Small intestine (tissue), 7 donors: ENCODE measurements at regions not wholly inside any gene's neighbourhood (a gene's known extent, or its start where the extent isn't known, plus 50 kb on each side); places are given as distances from the start of the nearest gene placed in this dataset.
A peak's percentile ranks its signal among the peaks of the same experiment; 100 is the strongest.
"Not testable (repeated sequence)": the region's sequence is repeated elsewhere in the genome, so short reads cannot be mapped to it uniquely, and the experiment has no call there.

ENCODE experiments used
- DNase-seq, 2 donors: peaks; one replicate each; pipeline versions ENCODE4 v3.0.0 to v3.0.0-alpha.2; 2013
- FAIRE-seq: peaks from 2 replicates; lab custom pipeline; 2012; peaks lifted over from hg19 to GRCh38; lab: Jason Lieb, UNC
- H3K27ac ChIP-seq, 3 donors: one replicate each; pipeline ENCODE4 v1.5.1; 2013; ENCODE audit warnings: low read length in 2 of 3, mild to moderate bottlenecking in 2 of 3, control low read depth in 1 of 3, inconsistent platforms in 1 of 3, low read depth in 1 of 3, moderate library complexity in 1 of 3
- H3K27me3 ChIP-seq, 3 donors: one replicate each; pipeline ENCODE4 v1.6.1; 2013; ENCODE audit warnings: low read length in 3 of 3, inconsistent platforms in 1 of 3; ENCODE audit not compliant: control insufficient read depth in 3 of 3, insufficient read depth in 3 of 3
- H3K36me3 ChIP-seq, 3 donors: one replicate each; pipeline ENCODE4 v1.6.1; 2013; ENCODE audit warnings: low read length in 3 of 3, inconsistent platforms in 1 of 3, low read depth in 1 of 3, mild to moderate bottlenecking in 1 of 3, moderate library complexity in 1 of 3; ENCODE audit not compliant: control insufficient read depth in 3 of 3, insufficient read depth in 2 of 3
- H3K4me1 ChIP-seq, 3 donors: one replicate each; pipeline ENCODE4 v1.6.1; 2013; ENCODE audit warnings: low read length in 2 of 3, inconsistent platforms in 1 of 3, low read depth in 1 of 3, mild to moderate bottlenecking in 1 of 3, moderate library complexity in 1 of 3; ENCODE audit not compliant: control insufficient read depth in 3 of 3, insufficient read depth in 2 of 3
- H3K4me3 ChIP-seq, 3 donors: one replicate each; pipeline ENCODE4 v1.5.1; 2013; ENCODE audit warnings: low read length in 3 of 3, control low read depth in 1 of 3, inconsistent platforms in 1 of 3, low read depth in 1 of 3, mild to moderate bottlenecking in 1 of 3, moderate library complexity in 1 of 3
- H3K9me3 ChIP-seq, 2 donors: one replicate each; pipeline ENCODE4 v1.6.1; 2013; ENCODE audit warnings: low read depth in 1 of 2, low read length in 1 of 2; ENCODE audit not compliant: control insufficient read depth in 2 of 2, insufficient read depth in 1 of 2
- WGBS, 3 donors: extraction: QIAGEN DNeasy Blood & Tissue Kit; methylation state at CpG; one replicate each; pipeline ENCODE4 v1.1.7; 2013; 5-methylcytosine and 5-hydroxymethylcytosine counted together
- donor health status: healthy with polysubstance abuse.
- donor health status: control.
- donor health status: control.
- donor health status: Bipolar disorder and iron deficiency.
- donor health status: healthy.

GRCh38 chr21:35561116-35561515 is 499.2 kb downstream of the SETD4 start:
- Histone ChIP-seq H3K36me3 (no peaks in the 10 kb centered on the region), H3K4me1 (no peaks in the 10 kb centered on the region), H3K4me3 (no peak overlapping the region), H3K9me3 (no peaks in the 10 kb centered on the region), H3K27ac (no peak overlapping the region), H3K27me3 (no peaks in the 10 kb centered on the region)
- WGBS, 3 donors: 86 to 87% (median 87%) methylated on average over 4 of the region's 4 CpGs
- DNase-seq: no peak
- FAIRE-seq: no peak

GRCh38 chr21:35559829-35560225 is 500.5 kb downstream of the SETD4 start:
- Histone ChIP-seq H3K4me3 (no peak overlapping the region), H3K9me3 (no peaks in the 10 kb centered on the region), H3K27me3 (no peaks in the 10 kb centered on the region), H3K36me3 (no peaks in the 10 kb centered on the region), H3K4me1 (no peaks in the 10 kb centered on the region), H3K27ac (no peak overlapping the region)
- 57 to 70% (median 66%) methylated on average over 2 of the region's 2 CpGs for WGBS, 3 donors
- DNase-seq: no peak
- no peak for FAIRE-seq

DNA sequence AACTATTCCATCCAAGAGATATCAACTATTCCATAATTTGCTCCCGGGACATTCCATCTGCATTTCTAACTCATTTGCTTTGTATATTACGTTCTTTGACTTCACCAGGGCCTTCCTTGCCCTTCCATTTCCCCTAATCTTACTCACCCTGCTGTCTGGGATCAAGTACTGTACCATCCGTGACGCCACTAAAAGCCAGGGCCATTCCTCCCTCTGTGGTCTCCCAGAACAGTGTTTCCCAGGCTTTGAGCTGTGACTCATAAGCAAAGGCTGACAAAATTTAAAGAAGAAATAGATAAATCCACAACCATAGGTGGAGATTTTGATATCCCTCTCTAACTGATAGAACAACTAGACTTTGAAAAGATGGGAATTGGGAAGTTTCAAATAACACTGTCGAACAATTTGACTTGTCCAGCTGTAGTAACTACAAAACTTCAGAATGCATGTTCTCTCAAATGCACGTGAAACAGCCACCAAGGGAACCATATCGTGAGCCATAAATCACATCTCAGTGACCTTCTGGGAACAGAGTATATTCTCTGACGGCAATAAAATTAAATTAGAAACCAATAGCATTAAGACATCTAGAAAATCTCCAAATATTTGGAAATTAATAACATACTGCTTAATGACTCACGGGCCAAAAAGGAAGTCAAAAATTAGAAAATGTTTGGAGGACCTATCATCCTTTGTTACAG is 501.0 kb downstream of the SETD4 start:
- FAIRE-seq (no peak), DNase-seq (no peak)
- 79 to 86% (median 85%) methylated on average over 9 of the region's 9 CpGs for WGBS, 3 donors
- Histone ChIP-seq H3K27ac (no peak overlapping the region), H3K4me1 (no peaks in the 10 kb centered on the region), H3K36me3 (no peaks in the 10 kb centered on the region), H3K27me3 (no peaks in the 10 kb centered on the region), H3K4me3 (no peak overlapping the region), H3K9me3 (no peaks in the 10 kb centered on the region)

- WGBS, 3 donors: 29 to 74% (median 39%) methylated on average over 2 of the region's 2 CpGs
- FAIRE-seq: no peak
Measured at GRCh38 chr21:35556536-35556935, 503.8 kb downstream of the SETD4 start.

GRCh38 chr21:35552483-35552882 is 503.4 kb upstream of the RUNX1 start:
- not testable (repeated sequence) for H3K9me3 ChIP-seq, FAIRE-seq, H3K4me1 ChIP-seq, H3K27me3 ChIP-seq, H3K36me3 ChIP-seq, H3K27ac ChIP-seq, H3K4me3 ChIP-seq, DNase-seq
- WGBS, 3 donors: 89 to 97% (median 94%) methylated on average over 3 of the region's 3 CpGs

More at GRCh38 chr21:35556536-35556935, 503.8 kb downstream of the SETD4 start:
- Histone ChIP-seq H3K36me3 (no peaks in the 10 kb centered on the region), H3K27ac (no peak overlapping the region), H3K27me3 (peaks cover 0 to 1% (median 0%) of the 10 kb centered on the region in 3 donors), H3K4me3 (no peak overlapping the region), H3K9me3 (no peaks in the 10 kb centered on the region), H3K4me1 (no peaks in the 10 kb centered on the region)
- no peak for DNase-seq

GRCh38 chr21:35548904-35549615 is 500.0 kb upstream of the RUNX1 start:
- Histone ChIP-seq H3K4me3 (no peak overlapping the region), H3K9me3 (no peaks in the 10 kb centered on the region), H3K27me3 (peaks cover 0 to 1% (median 0%) of the 10 kb centered on the region in 3 donors), H3K36me3 (no peaks in the 10 kb centered on the region), H3K27ac (no peak overlapping the region), H3K4me1 (peaks cover 0 to 10% (median 0%) of the 10 kb centered on the region in 3 donors)
- DNase-seq: no peak
- FAIRE-seq: no peak
- 85 to 90% (median 90%) methylated on average over 5 of the region's 5 CpGs for WGBS, 3 donors

DNA sequence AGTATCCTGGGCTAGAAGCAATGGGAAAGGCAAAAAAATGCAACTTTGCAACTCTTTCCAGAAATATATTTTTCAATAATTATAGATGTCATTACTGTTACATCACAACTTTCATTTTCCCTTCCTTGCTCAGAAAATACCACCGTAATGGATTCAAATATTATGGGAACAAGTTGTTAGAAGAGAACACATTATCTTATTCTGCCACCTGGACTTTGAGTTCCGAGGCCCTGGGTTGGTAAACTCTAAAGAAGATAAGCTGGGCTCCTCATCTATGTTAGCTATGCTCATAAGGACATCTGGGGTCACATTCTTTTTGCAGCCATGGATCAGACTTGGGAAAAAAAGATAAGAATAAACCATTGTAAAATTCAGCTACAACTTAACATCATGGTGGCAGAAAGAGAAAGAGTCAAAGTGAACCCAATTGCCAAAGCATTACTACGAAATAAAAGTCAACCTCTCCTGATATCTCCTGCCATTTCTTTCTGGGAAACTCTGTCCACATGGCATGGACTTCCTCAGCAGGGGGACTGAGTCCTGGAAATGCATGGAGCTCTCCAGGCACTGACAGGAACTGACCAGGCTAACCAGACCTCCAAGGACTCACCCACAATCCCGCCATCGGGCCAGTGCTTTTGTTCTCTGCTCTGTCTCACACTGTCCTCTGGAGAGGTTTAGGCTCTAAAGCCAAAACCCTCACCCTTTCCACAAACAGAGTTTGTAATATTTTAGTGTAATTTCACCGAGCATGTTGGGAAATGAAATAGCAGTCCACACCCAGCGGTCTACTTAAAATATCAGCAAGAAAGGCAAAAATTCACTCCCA is 499.1 kb upstream of the RUNX1 start:
- DNase-seq (peak; percentile 71 to 79), FAIRE-seq (no peak)
- peaks cover 0 to 14% (median 0%) of the 10 kb centered on the region in 3 donors for H3K4me1 ChIP-seq
- H3K27ac ChIP-seq: no peak overlapping the region
- 66 to 80% (median 71%) methylated on average over 7 of the region's 7 CpGs for WGBS, 3 donors
- no peaks in the 10 kb centered on the region for H3K36me3 ChIP-seq
- H3K4me3 ChIP-seq: no peak overlapping the region
- peaks cover 0 to 1% (median 0%) of the 10 kb centered on the region in 3 donors for H3K27me3 ChIP-seq
- H3K9me3 ChIP-seq: no peaks in the 10 kb centered on the region

DNA sequence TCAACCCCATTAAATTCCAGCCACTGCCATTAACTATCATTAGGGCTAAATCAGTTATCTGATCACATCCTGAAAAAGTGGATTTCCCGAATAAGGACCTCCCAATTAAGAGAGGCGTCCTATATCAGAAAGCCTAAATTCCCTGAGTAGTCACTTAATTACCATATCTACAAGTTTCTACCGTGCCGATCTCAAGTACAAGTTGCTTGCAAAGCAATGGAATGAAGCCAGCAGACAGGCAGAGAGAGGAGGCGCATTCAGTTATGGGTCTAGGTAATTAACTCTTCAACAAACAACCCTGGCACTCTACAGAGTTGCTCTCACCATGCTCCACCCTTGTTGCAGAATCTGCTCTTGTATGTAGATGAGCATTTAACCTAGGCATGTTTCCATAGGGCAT is 494.6 kb upstream of the RUNX1 start:
- no peaks in the 10 kb centered on the region for H3K27me3 ChIP-seq
- WGBS, 3 donors: 71 to 76% (median 72%) methylated on average over 5 of the region's 5 CpGs
- FAIRE-seq: no peak
- peaks cover 0 to 20% (median 4%) of the 10 kb centered on the region in 3 donors for H3K4me1 ChIP-seq
- H3K9me3 ChIP-seq: no peaks in the 10 kb centered on the region
- DNase-seq: no peak
- no peaks in the 10 kb centered on the region for H3K36me3 ChIP-seq
- H3K4me3 ChIP-seq: no peak overlapping the region
- no peak overlapping the region for H3K27ac ChIP-seq
